Tibial nerve (tissue), 4 donors: ENCODE measurements at regions not wholly inside any gene's neighbourhood (a gene's known extent, or its start where the extent isn't known, plus 50 kb on each side); places are given as distances from the start of the nearest gene placed in this dataset.

ENCODE experiments used
- DNase-seq, 2 donors: peaks; one replicate each; pipeline ENCODE4 v3.0.0-alpha.2; 2019; ENCODE audit warnings: low spot score in 2 of 2
- H3K27ac ChIP-seq, 4 donors: fragments of 200-600 bp; sonication (generic) in 3 of 4; one replicate each; pipeline ENCODE4 v1.5.1; 2017 to 2019; ENCODE audit warnings: mild to moderate bottlenecking in 1 of 4
- H3K27me3 ChIP-seq, 2 donors: fragments of 200-600 bp; sonication (generic) in 1 of 2; one replicate each; pipeline versions ENCODE4 v1.5.1 to v1.6.0; 2017 to 2019
- H3K36me3 ChIP-seq, 3 donors: fragments of 200-600 bp; sonication (generic); one replicate each; pipeline ENCODE4 v1.5.1; 2018 to 2019
- H3K4me1 ChIP-seq, 4 donors: fragments of 200-600 bp; sonication (generic) in 3 of 4; one replicate each; pipeline ENCODE4 v1.5.1; 2017 to 2019
- H3K4me3 ChIP-seq, 4 donors: fragments of 200-600 bp; sonication (generic) in 3 of 4; one replicate each; pipeline ENCODE4 v1.5.1; 2017 to 2019; ENCODE audit warnings: mild to moderate bottlenecking in 1 of 4, moderate library complexity in 1 of 4
- H3K9me3 ChIP-seq, 4 donors: fragments of 200-600 bp; sonication (generic) in 3 of 4; one replicate each; pipeline ENCODE4 v1.5.1; 2017 to 2019
- CTCF ChIP-seq, 5 experiments: fragments of 200-600 bp in 3 of 5; fragments of 450-650 bp in 2 of 5; sonication (generic) in 3 of 5; IDR thresholded peaks; one replicate each; pipeline ENCODE4 v1.5.1; 2016 to 2019; ENCODE audit warnings: antibody characterized with exemption in 5 of 5, mild to moderate bottlenecking in 3 of 5, moderate library complexity in 2 of 5
- EP300 ChIP-seq, 2 donors: sonication (generic); formaldehyde crosslinking; IDR thresholded peaks; one replicate each; pipeline ENCODE4 v1.6.1; 2017; ENCODE audit warnings: antibody characterized with exemption in 2 of 2, mild to moderate bottlenecking in 1 of 2
- POLR2A ChIP-seq, 2 donors: fragments of 450-650 bp; IDR thresholded peaks; one replicate each; pipeline ENCODE4 v1.6.1; 2017; ENCODE audit warnings: antibody characterized with exemption in 2 of 2, mild to moderate bottlenecking in 2 of 2, moderate library complexity in 2 of 2
- WGBS, 2 donors: methylation state at CpG; one replicate each; pipeline ENCODE4 v1.1.5; 2018; 5-methylcytosine and 5-hydroxymethylcytosine counted together

GRCh38 chr11:91837411-91838330 is 386.9 kb upstream of the FAT3 start:
- H3K9me3 ChIP-seq = no peaks in the 10 kb centered on the region
- TF ChIP-seq POLR2A (IDR thresholded peaks at IDR 0.05) (no peak), CTCF (IDR thresholded peaks at IDR 0.05) (no peak), EP300 (IDR thresholded peaks at IDR 0.05) (no peak)
- WGBS, 2 donors = 86 to 88% methylated on average over 2 of the region's 2 CpGs
- H3K4me3 ChIP-seq = no peak overlapping the region
- DNase-seq = no peak
- H3K27me3 ChIP-seq = no peaks in the 10 kb centered on the region
- H3K4me1 ChIP-seq = no peaks in the 10 kb centered on the region
- no peak overlapping the region for H3K27ac ChIP-seq
- no peaks in the 10 kb centered on the region for H3K36me3 ChIP-seq

GRCh38 chr11:91835051-91835560 is 389.5 kb upstream of the FAT3 start:
- DNase-seq = no peak
- no peaks in the 10 kb centered on the region for H3K27me3 ChIP-seq
- no peaks in the 10 kb centered on the region for H3K9me3 ChIP-seq
- no peaks in the 10 kb centered on the region for H3K36me3 ChIP-seq
- WGBS, 2 donors = 75 to 82% methylated on average over 3 of the region's 3 CpGs
- H3K27ac ChIP-seq = no peak overlapping the region
- no peaks in the 10 kb centered on the region for H3K4me1 ChIP-seq
- H3K4me3 ChIP-seq = no peak overlapping the region
- no peak for TF ChIP-seq CTCF (IDR thresholded peaks at IDR 0.05)
- TF ChIP-seq POLR2A (IDR thresholded peaks at IDR 0.05) = no peak
- TF ChIP-seq EP300 (IDR thresholded peaks at IDR 0.05) = no peak

GRCh38 chr11:91828901-91829300 is 395.7 kb upstream of the FAT3 start:
- WGBS, 2 donors = 88 to 95% methylated on average over 4 of the region's 4 CpGs
- Histone ChIP-seq H3K4me1 (no peaks in the 10 kb centered on the region), H3K27me3 (no peaks in the 10 kb centered on the region), H3K4me3 (no peak overlapping the region), H3K9me3 (no peaks in the 10 kb centered on the region), H3K27ac (no peak overlapping the region), H3K36me3 (no peaks in the 10 kb centered on the region)
- no peak for TF ChIP-seq CTCF (IDR thresholded peaks at IDR 0.05)
- no peak for TF ChIP-seq EP300 (IDR thresholded peaks at IDR 0.05)
- TF ChIP-seq POLR2A (IDR thresholded peaks at IDR 0.05) = no peak
- no peak for DNase-seq

- Histone ChIP-seq H3K9me3 (no peaks in the 10 kb centered on the region), H3K27me3 (no peaks in the 10 kb centered on the region), H3K4me3 (no peak overlapping the region), H3K27ac (no peak overlapping the region), H3K4me1 (no peaks in the 10 kb centered on the region), H3K36me3 (no peaks in the 10 kb centered on the region)
- WGBS, 2 donors = 39 to 61% methylated on average over 2 of the region's 2 CpGs
- TF ChIP-seq EP300 (IDR thresholded peaks at IDR 0.05) (no peak), POLR2A (IDR thresholded peaks at IDR 0.05) (no peak), CTCF (IDR thresholded peaks at IDR 0.05) (no peak)
- DNase-seq = no peak
Observed at GRCh38 chr11:91825777-91826176, 398.8 kb upstream of the FAT3 start.

GRCh38 chr11:91823252-91823830 is 401.3 kb upstream of the FAT3 start:
- H3K36me3 ChIP-seq = no peaks in the 10 kb centered on the region

More at GRCh38 chr11:91823252-91823830, 401.3 kb upstream of the FAT3 start:
- Histone ChIP-seq H3K9me3 (no peaks in the 10 kb centered on the region), H3K27ac (no peak overlapping the region), H3K4me1 (no peaks in the 10 kb centered on the region), H3K4me3 (no peak overlapping the region), H3K27me3 (no peaks in the 10 kb centered on the region)
- TF ChIP-seq EP300 (IDR thresholded peaks at IDR 0.05) (no peak), CTCF (IDR thresholded peaks at IDR 0.05) (no peak), POLR2A (IDR thresholded peaks at IDR 0.05) (no peak)
- WGBS, 2 donors = 27 to 37% methylated on average over 1 of the region's 1 CpG
- DNase-seq = no peak
